Pons (tissue), 1 donor: ENCODE measurements at regions not wholly inside any gene's neighbourhood (a gene's known extent, or its start where the extent isn't known, plus 50 kb on each side); places are given as distances from the start of the nearest gene placed in this dataset.

Experiments used
- DNase-seq: peaks from one replicate; pipeline ENCODE4 v3.0.0-alpha.2; 2016; ENCODE audit warnings: low spot score

DNA sequence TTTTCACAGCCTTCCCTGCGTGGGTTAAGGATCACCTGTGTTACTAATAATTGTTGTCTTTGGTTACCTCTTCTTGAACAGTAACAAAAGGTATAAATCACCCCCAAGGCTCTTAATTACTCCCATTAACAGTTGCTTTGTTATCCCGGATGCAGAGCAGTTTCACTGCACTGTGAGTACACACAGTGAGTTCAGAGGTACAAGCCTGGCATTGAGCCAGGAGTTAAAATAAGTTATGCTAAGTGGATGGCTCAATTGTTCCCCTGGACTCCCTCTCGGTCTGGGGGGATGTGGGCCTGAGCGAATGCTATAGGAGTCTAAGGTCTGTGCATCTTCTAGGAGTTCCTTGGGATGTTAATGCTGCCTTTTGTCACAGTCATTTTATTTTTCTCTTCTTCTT lies 258.3 kb downstream of the ATG4C start:
- DNase-seq: no peak

- no peak for DNase-seq
These were observed 262.6 kb downstream of the ATG4C start for GRCh38 chr1:63046539-63046938.

GRCh38 chr1:63049135-63049534 lies 265.2 kb downstream of the ATG4C start:
- DNase-seq: no peak

DNA sequence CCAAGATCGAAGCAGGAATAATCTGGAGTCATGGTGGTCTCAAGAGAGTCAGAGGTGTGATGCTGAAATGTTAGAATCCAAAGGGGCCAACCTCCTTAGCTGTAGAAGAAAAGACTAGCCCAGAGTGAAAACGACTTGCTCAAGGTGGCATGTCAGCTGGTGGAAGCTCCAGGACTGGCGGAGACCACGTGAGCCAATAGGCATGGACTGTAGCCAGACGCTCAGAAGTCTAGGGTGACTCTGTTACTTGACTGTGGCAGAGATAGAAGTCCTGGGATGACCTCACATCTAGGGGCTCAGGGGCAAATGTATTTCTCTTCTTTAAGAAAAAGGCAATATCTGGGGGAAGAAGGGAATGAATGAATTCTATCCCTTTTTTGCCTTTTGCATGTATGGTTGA lies 267.4 kb downstream of the ATG4C start:
- no peak for DNase-seq

DNA sequence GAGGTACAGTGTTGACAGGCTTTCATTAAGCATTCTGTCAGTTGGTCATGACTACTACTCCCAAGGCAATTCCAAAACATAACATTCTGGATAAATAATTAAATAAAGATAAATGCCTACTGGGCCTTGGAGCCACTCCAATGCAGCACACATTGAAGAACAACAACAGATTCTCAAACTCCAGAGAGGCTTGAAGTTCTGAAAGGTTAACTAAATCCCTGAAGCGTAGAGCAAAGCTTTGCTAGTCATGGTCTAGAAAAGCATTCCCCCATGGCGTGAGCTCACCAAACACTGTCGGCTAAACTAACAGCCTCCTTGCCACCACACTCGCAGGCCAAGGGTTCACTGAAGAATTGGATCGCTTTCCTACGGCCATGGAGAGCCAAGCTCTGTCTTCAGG lies 268.0 kb downstream of the ATG4C start:
- no peak for DNase-seq

GRCh38 chr1:63054184-63054583 lies 268.2 kb upstream of the FOXD3 start:
- DNase-seq: no peak

- no peak for DNase-seq
These were observed 259.0 kb upstream of the FOXD3 start for GRCh38 chr1:63063367-63063766.

DNA sequence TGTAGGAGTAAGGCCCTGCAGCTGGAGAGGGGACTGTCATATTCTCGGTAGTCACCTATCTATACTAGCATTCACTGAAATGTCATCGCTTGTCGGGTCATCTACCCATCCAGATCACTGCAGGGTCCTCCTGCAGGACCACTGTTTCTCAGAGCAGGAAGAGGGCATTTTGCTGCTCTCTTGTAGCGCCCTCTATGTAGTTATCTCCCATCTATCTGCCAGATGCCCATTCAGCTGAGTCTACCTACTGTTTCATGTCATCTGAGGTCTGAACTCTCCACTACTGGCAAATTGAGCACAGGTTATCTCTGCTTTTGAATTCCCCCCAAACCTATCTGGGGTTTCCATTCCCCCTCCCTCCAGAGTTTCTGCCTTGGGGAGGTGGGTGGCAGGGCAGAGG lies 258.2 kb upstream of the FOXD3 start:
- no peak for DNase-seq

GRCh38 chr1:63068626-63069025 lies 253.7 kb upstream of the FOXD3 start:
- DNase-seq: no peak

DNA sequence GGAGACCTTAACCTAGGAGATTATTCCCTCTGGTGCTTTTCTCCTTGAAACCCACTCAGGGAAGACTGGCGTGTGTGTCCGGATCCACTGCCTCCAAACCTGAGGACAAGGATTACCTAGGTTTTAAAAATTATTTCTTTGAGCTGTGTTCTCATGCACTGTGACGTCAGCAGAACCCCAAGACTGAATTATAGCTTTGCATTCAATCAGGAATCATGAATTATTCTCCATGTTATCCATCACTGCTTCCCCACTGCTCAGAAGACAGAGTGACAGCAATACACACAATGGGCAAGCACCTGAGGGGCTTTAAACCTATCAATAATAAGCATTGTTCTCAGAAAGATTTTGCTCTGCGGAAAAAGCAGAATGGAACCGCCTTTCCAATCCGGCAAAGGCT lies 253.2 kb upstream of the FOXD3 start:
- DNase-seq: no peak

DNA sequence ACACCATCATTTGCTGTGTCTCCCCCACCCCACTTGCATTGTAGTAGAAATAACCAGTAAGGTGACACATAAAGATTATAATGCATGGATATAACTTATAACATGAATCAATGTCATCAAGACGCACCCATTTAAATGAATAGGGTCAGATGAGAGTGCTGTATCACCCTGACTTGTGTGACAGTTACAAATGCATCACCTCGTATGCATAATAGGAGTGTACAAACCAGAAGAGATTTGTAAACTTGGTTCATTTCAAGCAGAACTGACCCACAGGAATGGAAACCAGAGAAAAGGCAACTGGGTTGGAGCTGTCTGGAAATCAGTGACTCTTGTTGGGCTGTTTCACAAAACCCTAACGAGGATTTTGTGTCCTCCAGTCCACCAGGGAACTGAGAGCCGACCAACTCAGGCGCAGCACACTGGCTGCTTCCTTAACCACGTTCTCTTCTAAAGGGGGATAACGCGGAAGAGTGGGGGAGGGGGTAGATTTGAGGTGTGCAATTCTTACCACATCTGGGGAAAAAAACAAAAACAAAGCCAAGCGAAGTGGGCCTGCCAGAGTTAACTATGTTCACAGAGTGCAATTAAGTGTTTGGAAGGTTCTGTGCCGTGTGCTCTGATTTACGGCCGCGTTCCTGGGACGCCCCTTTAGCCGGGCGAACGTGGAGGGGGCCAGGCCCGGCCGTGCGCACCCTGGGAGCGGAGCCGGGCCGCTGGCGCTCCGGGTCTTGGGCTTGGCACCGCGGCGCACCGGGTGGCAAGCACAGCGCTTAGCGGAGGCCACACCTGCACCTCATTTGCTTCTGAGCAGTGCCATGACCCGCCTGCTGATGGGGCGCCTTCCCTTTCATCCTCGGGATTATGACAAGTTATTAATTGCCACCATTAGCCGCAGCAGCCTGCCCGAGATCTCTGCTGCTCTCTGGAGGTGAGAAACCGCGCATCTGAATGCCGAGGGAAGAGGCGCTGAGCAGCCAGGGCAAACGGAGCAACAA lies 248.8 kb upstream of the FOXD3 start:
- DNase-seq: peak; percentile 54

DNA sequence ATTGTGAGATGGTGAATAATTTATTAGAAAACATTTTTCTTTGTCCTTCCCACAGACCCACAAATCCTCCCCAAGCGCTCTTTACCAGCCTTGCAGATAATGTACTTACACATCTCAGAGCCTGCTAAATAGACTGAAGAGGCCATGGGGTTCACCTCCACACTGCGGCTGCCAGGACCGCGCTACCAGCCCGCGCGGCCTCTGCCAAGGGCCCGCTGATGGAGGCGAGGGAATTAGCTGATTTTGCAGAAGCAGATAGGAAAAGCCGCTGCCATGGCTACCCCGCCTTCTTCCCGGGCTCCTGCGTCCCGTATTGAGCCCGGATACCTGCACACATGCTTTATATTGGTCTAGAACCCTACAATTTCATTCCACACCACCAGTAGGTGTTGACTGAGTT lies 248.0 kb upstream of the FOXD3 start:
- no peak for DNase-seq

DNA sequence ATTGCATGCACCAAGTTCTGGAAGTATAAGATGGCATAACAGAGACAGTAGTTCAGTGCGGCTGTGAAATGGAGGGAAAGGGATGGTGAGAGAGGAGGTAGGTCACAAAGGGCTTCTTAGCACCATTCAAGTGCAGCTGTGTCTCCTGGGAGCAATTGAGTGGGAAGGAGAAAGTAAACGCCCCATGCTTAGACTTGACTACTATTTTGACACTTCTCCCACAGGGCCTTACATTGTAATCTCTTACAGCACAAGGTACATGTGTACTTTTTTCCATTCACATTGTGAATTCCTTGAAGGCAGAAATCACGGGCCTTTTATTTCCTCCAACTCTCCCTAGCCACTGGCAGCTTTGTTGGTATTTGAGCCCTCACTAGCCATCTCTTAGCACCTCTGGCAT lies 239.6 kb upstream of the FOXD3 start:
- no peak for DNase-seq

GRCh38 chr1:63087966-63088365 lies 234.4 kb upstream of the FOXD3 start:
- peak; percentile 68 for DNase-seq

GRCh38 chr1:63099188-63099587 lies 223.2 kb upstream of the FOXD3 start:
- no peak for DNase-seq

GRCh38 chr1:63101336-63101735 lies 221.0 kb upstream of the FOXD3 start:
- DNase-seq: no peak

- DNase-seq: no peak
These were observed 218.7 kb upstream of the FOXD3 start for GRCh38 chr1:63103682-63104081.

- no peak for DNase-seq
These were observed 215.3 kb upstream of the FOXD3 start for GRCh38 chr1:63107066-63107465.

DNA sequence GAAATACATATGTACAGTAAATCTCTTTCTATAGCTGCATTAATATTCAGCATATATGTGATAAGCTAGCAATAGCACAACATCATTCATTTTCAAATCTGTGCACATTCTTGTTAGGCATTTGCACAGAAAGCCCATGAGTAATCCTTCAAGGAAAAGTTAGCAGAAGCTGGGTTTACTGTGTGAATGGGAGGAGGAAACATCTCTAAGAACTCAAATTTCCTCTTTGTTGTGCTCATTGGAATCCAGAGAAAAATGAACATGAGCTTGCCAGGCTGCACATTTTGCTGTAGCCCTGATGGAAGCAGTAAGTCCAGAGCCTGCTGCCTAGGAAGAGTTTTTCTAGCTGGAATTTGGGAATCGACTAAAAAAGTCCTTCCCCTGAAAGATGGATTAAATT lies 214.2 kb upstream of the FOXD3 start:
- no peak for DNase-seq

DNA sequence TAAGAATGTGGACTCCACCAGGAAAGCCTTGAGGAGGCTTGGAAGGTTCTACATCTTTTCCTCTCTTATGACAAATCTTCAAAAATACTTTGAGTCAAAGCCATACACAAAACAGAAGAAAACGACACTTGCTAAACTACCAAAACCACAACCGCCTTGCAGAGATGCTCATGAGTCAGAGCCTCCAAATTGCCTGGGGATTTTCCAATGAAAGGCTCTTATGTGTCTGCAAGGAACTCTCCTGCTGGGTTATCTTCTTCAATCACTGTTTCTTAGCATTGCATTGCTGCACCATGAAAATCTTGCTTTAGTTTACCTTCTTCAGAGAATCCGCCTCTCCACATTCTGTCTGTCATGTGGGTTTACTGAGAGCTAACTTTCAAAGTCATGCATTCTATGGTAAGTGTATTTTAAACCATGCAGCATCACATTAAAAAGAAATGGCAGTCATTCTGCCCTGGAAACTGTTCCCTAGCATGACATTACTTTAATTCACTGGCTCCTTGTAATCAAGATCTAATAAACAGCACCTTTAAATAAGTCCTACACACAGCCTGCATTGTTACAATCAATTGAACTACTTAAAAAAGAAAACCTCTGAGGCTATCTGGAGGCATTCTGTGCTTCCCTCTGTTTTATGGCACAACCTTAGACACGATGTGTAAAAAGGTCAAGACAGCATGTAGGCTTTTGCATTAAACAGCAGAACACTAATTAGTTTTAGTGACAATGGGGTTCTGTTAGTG lies 210.0 kb upstream of the FOXD3 start:
- peak; percentile 30 for DNase-seq

DNA sequence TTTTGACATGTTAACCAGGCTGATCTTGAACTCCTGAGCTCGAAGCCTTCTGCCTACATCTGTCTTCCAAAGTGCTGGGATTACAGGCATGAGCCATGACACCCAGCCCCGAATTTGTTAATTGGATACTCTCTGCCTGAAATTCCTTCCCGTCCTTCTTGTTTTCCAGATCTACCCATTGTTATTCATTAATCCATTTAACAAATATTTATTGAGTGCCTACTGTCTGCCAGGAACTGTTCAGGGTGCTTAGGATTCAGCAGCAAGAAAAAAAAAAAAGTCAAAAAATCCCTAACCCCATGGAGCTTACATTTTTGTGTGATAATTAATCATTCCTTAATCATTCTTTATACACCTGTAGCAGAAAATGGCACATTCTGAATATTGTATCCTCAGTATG lies 206.8 kb upstream of the FOXD3 start:
- no peak for DNase-seq

- DNase-seq: no peak
These were observed 206.4 kb upstream of the FOXD3 start for GRCh38 chr1:63116016-63116415.

DNA sequence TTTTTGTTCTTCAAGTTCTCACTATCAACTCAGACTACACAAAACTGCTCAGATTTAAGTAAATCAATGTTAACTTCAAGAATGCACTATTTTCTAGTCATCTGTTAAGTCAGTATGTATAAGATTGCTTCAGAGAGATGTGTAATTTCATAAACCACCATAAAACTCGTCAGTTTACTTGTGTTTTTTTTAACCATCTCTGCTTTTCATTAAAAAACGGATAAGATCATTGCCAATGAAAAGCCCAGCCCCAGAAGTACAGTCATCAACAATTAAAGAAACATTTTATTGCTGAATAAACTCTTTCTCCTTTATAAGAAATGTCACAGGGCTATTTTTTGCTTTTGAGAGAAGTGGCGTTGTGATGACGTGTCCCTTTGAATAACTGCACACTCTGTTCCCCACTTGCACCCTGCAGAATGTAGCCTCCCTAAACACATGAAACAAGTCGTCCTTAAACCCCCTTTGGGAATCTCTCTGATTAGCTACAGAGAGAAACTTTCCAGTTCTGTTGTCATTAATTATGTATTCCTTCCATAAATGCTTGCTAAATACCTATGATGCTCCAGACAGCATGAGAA lies 202.7 kb upstream of the FOXD3 start:
- DNase-seq: no peak
